Cardiac muscle cell (in vitro differentiated cells and primary cell): ENCODE measurements at regions not wholly inside any gene's neighbourhood (a gene's known extent, or its start where the extent isn't known, plus 50 kb on each side); places are given as distances from the start of the nearest gene placed in this dataset.

Source experiments
- DNase-seq, 2 donors: peaks; one replicate each; pipeline versions ENCODE4 v3.0.0 to v3.0.0-alpha.2; 2010 to 2017; ENCODE audit warnings: low read depth in 1 of 2, low spot score in 1 of 2
- H3K27ac ChIP-seq: fragments of 200-600 bp; sonication (generic); 2 replicates; pipeline ENCODE4 v1.5.1; 2016
- H3K27me3 ChIP-seq: fragments of 200-600 bp; sonication (generic); 2 replicates; pipeline ENCODE4 v1.6.0; 2016; ENCODE audit warnings: control low read depth
- H3K36me3 ChIP-seq: fragments of 200-600 bp; sonication (generic); 2 replicates; pipeline ENCODE4 v1.5.1; 2016; ENCODE audit warnings: control low read depth
- H3K4me1 ChIP-seq: fragments of 200-600 bp; sonication (generic); 2 replicates; pipeline ENCODE4 v1.8.1; 2017; ENCODE audit warnings: low read depth, mild to moderate bottlenecking, mixed run types
- H3K4me3 ChIP-seq: fragments of 200-600 bp; sonication (generic); 2 replicates; pipeline ENCODE4 v1.5.1; 2016; ENCODE audit warnings: mild to moderate bottlenecking
- H3K9me3 ChIP-seq: fragments of 200-600 bp; sonication (generic); 2 replicates; pipeline ENCODE4 v1.5.1; 2017; ENCODE audit warnings: low read depth, mild to moderate bottlenecking, control low read depth
- CTCF ChIP-seq: IDR thresholded peaks from 2 replicates; pipeline ENCODE4 v1.5.1; 2012; ENCODE audit warnings: low read depth, mild to moderate bottlenecking, low read length

DNA sequence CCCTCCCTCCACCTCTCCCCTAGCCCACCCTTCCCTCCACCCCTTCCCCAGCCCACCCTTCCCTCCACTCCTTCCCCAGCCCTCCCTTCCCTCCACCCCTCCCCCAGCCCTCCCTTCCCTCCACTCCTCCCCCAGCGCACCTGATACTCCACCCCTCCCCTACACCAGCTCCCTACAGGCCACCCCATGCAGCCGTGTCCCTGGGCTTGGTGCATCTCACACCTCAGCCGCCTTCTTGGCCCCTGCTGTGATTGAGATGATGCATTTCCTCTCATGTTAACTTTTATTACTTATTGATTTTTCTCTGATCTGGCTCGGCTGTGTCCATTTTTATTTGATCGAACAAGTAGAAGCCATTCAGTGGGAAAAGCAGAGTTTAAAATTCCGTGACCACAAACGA lies 243.8 kb downstream of the MATN1 start:
- no peak for DNase-seq
- TF ChIP-seq CTCF = no peak

GRCh38 chr1:30478799-30479563 lies 244.4 kb downstream of the MATN1 start:
- H3K27me3 ChIP-seq = no peaks in the 10 kb centered on the region
- H3K9me3 ChIP-seq = no peaks in the 10 kb centered on the region
- no peaks in the 10 kb centered on the region for H3K36me3 ChIP-seq
- TF ChIP-seq CTCF = no peak
- H3K4me3 ChIP-seq = no peak overlapping the region
- DNase-seq = no peak
- no peaks in the 10 kb centered on the region for H3K4me1 ChIP-seq
- no peak overlapping the region for H3K27ac ChIP-seq

More for the DNA sequence above, 243.8 kb downstream of the MATN1 start:
- H3K4me1 ChIP-seq = no peaks in the 10 kb centered on the region
- no peaks in the 10 kb centered on the region for H3K36me3 ChIP-seq
- H3K27me3 ChIP-seq = no peaks in the 10 kb centered on the region
- H3K9me3 ChIP-seq = no peaks in the 10 kb centered on the region
- H3K27ac ChIP-seq = no peak overlapping the region
- no peak overlapping the region for H3K4me3 ChIP-seq

GRCh38 chr1:30478283-30478682 lies 245.1 kb downstream of the MATN1 start:
- H3K27me3 ChIP-seq = no peaks in the 10 kb centered on the region
- no peak overlapping the region for H3K27ac ChIP-seq
- H3K9me3 ChIP-seq = no peaks in the 10 kb centered on the region
- no peaks in the 10 kb centered on the region for H3K4me1 ChIP-seq
- H3K36me3 ChIP-seq = no peaks in the 10 kb centered on the region
- no peak for DNase-seq
- H3K4me3 ChIP-seq = no peak overlapping the region
- no peak for TF ChIP-seq CTCF

- TF ChIP-seq CTCF = no peak
Measured at GRCh38 chr1:30477588-30477987, 245.8 kb downstream of the MATN1 start.

DNA sequence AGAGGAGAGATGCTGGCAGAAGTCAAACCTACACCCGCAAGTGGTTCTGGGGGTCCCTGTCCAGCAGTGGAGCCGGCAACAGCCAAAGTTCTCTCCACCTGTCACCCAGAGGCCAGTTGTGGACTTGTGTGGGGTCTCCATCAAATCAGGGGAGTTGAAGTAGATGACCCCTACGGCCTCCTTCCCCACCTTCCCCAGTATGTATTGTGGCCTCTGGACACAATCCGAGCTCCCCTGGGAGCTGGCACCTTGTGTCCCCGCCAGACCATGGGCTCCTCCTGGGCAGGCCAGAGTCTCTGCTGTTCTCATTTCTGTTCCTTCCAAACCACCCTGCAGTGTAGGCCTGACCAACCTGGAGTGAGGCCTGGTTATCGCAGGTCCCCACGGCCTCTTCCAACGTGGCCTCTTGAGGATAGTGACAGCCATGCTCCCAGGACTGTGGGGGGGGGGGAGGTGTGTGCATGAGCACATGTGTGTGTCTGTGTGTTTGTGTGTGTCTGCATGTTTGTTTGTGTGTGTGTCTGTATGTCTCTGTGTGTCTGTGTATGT lies 246.4 kb downstream of the MATN1 start:
- DNase-seq = no peak
- Histone ChIP-seq H3K27ac (no peak overlapping the region), H3K4me1 (no peaks in the 10 kb centered on the region), H3K36me3 (no peaks in the 10 kb centered on the region), H3K27me3 (no peaks in the 10 kb centered on the region), H3K4me3 (no peak overlapping the region), H3K9me3 (no peaks in the 10 kb centered on the region)
- TF ChIP-seq CTCF = no peak

More at GRCh38 chr1:30477588-30477987, 245.8 kb downstream of the MATN1 start:
- Histone ChIP-seq H3K27me3 (no peaks in the 10 kb centered on the region), H3K9me3 (no peaks in the 10 kb centered on the region), H3K36me3 (no peaks in the 10 kb centered on the region), H3K4me3 (no peak overlapping the region), H3K27ac (no peak overlapping the region), H3K4me1 (no peaks in the 10 kb centered on the region)
- no peak for DNase-seq
